Umbilical cord (tissue), 1 donor: ENCODE measurements at regions not wholly inside any gene's neighbourhood (a gene's known extent, or its start where the extent isn't known, plus 50 kb on each side); places are given as distances from the start of the nearest gene placed in this dataset.
A peak's percentile ranks its signal among the peaks of the same experiment; 100 is the strongest.

Experiments used
- DNase-seq: peaks from one replicate; pipeline ENCODE4 v3.0.0-alpha.2; 2015; ENCODE audit warnings: low spot score

DNA sequence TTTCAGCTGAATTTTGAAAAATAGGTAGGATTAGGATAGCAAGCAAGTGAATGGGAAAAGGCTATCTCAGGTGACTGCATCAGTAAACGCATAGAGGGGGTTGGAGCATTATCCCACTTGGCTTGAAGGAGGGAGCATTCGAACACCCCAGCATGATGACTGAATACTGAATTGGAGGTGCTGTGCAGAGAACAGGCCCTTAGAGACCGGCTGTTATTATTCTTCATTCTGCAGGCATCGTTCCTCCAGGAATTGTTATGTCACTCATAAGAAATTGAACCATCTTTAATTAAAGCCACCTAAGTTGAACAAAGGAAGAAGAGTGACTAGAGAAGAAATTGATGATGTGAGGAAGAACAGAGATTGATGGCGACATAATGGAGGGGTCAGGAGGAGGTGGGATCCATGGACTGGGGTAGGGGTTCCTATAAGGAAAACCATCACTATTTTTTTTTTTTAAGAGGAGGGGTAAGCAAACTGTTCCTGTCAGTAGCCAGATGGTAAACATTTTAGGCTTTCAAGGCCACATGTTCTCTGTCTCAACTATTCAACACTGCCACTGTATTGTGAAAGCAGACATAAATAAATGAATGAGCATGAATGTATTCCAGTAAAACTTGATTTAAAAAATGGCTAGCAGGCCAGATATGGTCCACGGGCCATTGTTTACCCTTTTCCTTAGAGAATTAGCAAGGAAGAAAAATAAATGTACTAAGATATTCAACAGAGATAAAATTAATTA is 264.7 kb upstream of the TAC1 start:
- DNase-seq = no peak

DNA sequence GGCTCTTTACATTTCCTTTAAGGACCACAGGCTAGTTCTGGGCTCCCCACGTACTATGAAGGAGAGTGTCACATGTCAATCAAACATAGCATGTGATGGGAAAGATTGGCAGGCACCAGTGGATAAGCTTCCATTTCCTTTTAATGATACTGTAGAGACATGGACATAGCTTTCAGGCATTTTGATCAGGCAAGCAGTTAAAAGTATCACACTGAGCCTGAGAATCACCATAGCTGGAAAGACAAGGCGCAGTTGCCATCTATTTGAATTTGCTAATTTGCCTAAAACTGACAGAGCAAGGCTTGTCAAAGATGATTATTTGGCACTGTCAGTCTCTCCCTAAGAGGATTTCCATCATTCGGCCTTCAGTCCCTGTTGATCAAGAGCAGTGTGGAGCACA is 263.4 kb upstream of the TAC1 start:
- no peak for DNase-seq

DNA sequence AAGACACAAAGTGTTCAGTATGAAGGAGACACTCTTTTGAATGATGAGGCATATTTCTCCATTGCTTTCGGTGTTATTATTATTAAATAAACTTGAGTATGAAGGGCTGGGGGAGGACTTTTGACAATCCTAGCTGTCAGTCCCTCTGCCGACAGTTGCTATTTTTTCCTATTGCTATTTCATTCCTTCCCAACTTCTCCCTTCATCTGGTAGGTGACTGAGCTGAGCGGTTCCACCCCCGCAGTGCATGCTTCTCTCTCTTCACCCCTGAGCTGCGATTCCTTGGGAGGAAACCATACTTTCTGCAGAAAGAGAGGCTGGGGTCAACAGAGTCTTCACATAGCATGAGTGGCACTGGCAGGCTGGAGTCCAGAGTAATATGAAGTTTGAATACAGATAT is 261.2 kb upstream of the TAC1 start:
- no peak for DNase-seq

DNA sequence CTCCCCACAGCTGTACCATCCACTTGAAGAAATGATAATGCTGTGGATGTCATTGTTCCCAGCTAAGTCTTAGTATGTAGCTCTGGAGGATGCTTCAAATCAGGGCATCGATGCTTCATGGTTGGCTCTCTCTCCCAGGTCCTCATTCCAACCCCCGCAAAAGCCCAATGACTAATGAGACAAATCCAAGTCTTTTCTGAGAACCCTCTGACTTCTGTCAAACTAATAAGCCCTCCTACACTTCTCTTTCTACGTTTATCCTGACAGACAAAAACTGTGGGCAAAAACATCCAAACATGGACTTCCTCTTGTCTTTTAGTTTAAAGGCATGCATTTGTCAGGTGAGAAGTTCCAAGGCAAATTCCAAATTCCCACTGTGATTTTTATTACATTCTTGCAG is 260.4 kb upstream of the TAC1 start:
- DNase-seq = no peak

DNA sequence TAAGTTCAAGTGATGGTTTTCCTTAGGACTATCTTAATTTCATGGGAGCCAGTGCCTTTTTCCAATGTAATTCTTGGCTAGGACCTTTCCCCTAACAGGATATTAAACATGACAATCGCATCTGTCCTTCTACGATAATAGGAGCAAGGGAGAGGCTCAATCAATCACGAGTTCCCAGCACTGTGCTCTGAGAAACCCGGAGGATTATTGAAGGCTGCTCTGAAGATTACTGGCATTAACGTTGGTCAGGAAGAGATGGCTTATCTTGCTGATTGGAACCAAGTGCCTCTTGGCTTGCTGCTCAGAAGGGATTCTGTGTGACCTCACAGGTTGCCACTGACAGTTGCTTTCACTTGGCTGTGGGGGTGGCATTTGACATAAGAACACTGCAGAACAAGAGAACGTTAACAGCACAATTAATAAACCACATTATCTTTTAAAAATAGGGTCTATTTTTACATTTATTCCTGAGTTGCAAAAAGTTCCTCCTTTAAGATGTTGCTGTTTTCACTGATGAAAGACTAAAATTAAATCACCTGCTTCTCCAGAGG is 252.1 kb upstream of the TAC1 start:
- DNase-seq = no peak

DNA sequence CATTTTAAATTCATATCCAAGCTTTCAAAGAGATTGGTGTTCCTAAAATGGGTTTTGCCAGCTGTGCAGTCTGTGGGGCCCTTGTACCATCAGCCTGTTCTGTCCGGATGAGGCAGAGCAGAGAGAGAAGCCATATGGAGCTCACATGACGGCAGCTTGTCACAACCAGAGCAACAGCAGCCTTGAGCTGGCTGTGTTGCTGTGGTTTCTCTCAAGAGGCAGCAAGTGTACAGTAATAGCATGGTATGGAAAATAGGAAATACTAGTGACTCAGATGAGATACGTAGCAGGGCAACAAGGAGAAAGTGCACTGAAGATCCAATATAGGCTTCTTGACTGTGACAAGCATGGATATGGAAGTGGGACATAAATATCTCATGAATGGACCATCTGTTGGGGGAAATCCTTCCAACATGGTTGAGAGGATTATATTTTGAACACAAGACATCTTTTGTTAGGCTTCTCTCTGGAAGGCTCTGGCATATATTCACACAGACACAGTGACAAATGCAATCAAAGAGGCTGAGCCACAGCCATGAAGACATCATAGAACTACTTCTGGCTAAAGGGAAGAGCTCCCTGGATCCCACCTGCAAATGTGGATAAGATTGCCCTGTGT is 251.0 kb upstream of the TAC1 start:
- no peak for DNase-seq

DNA sequence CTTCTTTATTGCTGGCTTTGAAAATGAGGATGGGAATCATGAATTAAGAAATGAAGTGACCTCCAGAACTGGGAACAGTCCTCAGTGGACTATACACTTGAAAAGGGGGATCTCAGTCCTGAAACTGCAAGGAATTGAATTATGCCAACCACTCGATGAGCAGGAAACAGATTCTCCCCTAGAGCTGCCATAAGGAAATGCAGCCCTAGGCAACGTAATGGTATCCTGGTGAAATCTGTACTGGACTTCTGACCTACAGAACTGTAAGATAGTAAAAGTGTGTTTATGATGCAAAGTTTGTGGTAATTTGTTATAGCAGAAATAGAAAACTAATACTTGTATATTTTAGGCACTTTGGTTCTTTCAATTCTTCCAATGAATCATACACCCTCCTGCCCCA is 236.4 kb upstream of the TAC1 start:
- no peak for DNase-seq

DNA sequence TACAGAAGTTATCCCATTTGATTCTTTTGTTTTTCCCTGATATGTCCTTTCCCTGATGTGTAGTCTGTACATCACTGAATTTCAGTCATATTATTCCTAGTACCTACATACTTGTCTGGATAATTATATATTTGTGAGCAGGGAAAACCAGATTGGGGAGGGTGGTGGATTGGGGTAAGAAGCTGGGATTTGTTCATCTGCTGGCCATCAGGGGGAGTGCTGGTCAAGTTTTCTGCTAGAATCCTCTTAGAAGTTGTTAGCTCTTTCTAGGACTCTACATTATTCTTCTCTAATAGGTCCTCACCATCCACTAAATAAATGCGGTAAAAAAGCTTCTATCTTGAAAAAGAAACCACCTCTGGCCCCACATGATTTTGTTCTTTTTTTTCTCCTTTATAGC is 232.7 kb upstream of the TAC1 start:
- peak; percentile 12 for DNase-seq

DNA sequence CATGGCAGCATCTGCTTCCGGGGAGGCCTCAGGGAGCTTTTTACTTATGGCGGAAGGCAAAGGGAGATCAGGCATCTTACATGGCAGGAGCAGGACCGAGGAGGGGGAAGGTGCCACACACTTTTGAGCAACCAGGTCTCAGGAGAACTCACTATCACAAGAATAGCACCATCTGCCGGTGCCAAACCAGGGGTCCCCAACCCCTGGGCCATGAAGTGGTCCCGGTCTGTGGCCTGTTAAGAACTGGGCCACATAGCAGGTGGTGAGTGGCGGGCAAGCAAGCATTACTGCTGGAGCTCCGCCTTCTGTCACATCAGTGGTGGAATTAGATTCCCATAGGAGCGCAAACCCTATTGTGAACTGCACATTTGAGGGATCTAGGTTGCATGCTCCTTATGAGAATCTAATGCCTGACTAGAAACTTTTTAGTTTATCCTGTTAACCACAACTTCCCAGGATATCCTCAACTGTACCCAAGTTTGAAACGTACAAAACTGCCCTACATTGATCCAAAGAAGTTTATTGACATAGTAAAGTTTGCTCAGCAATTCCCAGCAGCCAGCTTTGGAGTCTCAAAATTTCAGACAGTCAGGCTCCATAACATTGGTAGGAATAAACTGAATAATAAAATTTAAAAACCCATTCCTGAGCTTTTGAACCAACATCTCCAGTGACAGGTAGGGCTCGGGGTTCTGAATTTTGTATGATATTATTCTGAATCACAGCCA is 228.4 kb upstream of the TAC1 start:
- no peak for DNase-seq

DNA sequence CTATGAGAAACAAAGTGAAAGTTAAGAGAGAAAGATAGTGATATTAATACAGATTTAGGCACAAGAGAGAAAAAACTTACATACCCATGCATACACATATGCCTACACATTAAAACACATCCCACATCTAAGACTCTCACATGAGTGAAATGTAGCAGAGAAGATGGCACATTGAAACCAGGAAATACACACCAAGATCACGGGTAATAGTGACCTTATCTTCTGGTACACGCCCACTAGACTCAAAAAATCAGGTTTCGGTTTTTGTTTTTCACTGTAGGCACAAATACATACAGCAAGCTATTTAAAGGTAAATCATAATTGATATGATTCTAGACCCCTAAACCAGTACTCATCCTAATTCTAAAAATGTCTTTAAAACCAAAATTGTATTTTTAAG is 225.2 kb upstream of the TAC1 start:
- no peak for DNase-seq

DNA sequence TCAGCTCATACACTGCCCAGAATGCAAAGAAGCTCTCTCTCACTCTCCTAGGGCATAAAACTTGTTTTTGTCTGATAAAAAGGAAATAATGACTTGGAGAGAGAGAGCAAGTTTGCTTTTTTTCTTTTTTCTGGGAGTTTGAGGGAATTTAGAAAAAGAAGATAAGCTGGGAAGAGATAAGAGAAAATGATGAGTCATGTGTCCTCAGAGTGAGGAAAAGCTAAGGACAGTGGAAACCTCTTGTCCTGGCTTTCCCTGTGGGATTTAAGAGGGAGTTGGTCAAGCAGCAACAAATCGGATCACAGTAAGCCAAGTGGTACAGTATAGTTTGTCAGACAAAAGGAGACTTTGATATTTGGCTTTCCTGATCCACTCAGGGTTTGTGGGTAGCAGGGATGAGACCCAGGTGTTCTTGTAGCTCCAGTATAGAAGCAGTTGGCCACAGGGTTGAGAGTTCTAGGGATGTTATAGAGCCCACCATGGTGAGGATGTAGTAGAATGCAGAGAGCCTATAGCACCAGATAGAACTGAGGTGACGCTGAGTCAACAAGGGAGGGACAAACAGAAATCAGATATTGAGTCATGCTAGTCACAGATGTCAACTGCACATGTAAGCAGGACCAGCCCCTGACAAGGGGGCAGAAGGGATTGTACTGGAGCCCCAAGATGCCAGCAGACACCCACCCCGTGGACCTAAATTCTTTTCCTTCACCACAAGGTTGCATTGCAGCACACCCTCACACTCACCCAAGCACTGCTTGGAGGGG is 219.3 kb upstream of the TAC1 start:
- DNase-seq = peak; percentile 6

DNA sequence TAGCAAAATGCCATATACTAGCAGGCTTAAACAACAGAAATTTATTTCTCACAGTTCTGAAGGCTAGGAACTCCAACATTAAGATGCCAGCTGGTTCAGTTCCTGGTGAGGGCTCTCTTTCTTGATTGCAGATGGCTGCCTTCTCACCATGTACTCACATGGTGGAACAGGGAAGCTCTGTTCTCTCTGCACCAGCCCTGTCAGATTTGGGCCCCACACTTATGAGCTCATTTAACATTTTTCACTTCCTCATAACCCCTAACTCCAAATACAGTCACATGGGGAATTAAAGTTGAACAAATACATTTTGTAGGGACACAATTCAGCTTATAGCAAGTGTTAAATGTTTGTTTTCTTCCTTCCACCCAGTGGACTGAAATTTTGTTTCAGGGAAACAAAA is 218.6 kb upstream of the TAC1 start:
- DNase-seq = no peak

DNA sequence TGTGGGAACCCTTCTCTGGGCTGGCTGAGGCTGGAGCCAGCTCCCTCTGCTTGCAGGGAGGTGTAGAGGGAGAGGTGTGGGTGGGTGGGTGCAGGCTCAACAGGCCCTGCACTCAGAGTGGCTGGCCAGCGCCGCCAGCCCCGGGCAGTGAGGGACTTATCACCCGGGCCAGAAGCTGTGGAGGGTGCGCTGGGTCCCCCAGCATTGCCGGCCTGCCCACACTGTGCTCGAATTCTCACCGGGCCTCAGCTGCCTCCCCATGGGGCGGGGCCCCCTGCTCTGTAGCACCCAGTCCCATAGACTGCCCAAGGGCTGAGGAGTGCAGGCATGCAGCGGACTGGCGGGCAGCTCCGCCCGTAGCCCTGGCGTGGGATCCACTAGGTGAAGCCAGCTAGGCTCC is 190.7 kb upstream of the TAC1 start:
- DNase-seq = no peak

DNA sequence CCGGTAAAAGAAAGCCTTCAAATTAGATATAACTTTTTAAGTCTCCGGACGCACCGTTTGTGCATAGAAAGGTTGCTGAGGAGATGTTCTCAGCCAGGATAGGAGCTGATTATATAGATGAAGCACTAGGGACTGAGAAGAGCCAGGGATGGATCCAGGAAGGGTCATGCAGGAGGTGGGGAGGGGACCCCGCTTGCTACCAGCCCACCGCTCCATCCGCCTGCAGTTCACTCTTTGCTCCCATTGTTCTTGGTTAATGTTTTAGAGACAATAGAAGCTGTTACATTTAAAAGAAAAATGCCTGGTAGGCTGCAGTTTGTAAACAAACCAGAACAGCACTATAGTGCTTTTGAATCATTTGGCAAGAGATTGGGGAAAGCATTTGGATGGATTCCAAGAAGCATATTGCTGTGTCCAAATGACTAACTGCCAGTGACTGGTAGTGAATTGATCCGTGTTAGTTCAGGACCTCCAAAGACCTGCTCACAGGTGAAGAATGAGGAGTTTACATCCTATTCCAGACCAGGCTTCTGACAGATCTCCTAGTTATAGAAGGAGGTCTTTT is 175.9 kb upstream of the TAC1 start:
- DNase-seq = no peak

DNA sequence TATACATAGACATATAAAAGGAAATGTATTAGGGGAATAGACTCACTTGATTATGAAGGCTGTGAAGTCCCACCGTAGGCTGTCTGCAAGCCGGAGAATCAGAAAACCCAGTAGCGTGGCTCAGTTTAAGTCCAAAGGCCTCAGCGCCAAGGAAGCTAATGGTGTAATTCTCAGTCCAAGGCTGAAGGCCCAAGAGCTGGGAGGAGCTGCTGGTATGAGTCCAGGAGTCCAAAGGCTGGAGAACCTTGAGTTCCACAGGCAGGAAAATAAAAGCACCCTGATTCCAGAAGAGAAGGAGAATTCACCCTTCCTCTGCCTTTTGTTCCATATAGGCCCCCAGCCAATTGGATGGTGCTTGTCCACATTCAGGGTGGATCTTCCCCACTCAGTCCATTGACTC is 166.2 kb upstream of the TAC1 start:
- no peak for DNase-seq

DNA sequence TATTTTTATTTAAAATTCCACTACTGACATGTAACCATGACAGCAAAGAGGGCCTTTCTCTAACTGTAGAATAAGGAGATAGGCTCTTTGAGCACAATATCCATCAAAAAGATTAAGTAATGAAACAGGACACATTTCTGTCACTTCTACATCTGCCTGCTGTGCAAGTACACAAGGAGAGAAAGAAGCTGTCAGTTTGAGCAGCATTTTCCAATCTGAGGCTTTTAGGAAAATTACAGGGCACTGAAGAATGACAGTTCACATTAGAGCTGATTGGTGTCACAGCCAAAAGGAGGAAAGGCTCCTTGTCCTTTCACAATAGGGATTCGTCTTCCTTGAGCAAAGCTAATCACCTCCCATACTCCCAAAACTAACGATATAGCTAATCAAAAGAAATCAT is 158.8 kb upstream of the TAC1 start:
- DNase-seq = no peak

DNA sequence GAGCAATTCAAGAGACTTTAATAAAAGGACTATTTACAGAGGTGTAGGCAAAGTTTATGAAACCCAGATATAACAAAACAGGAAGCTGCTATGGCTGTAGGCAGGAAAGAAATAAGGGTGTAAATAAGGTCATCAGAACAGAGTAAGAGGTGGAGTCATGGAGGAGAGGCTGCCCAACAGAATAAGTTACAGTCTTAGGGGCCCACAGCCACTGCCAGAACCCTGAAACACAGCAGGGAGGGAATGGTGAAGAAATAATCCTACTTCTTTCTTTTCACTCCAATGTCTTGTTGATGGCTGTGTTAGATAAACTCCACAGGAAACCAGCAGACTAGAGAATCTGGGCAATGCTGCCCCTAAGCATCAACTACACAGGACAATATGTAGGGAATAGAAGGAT is 155.8 kb upstream of the TAC1 start:
- no peak for DNase-seq

DNA sequence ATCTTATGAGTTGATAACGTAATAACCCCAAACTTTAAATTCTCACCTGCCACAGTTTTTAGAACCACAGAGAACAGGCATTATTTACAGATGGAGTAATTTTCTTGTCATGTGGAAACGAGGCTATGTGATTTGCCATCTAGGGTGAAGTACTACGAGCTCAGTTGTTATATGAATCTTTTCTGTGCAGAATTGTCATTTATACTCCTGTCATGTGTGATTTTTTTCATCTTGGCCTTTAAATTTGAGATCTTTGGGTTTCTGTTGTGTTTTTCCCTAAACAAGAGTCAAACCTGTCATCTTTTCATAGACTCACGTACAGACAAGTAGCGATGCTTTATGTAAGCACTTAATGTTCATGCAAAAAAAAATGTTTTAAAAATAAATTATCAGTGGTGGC is 153.7 kb upstream of the TAC1 start:
- DNase-seq = no peak

DNA sequence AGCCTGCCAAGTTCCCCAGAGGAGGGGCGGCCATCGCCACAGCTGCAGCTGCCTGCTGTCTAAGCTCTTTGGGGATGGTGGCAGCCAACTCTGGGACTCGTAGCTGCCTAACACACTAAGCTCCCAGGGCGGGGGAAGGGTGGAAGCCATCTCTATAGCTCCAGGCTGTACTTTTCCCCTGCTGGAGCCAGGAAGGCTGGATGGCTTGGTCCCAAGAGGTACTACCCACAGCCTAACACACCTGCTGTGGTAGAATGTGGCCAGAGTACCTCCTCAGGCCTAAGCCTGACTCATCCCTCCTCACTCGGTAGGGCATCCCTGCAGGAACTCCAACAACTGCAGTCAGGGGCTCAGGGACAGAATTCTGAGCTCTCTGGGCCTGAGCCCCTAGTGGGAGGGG is 151.7 kb upstream of the TAC1 start:
- no peak for DNase-seq

DNA sequence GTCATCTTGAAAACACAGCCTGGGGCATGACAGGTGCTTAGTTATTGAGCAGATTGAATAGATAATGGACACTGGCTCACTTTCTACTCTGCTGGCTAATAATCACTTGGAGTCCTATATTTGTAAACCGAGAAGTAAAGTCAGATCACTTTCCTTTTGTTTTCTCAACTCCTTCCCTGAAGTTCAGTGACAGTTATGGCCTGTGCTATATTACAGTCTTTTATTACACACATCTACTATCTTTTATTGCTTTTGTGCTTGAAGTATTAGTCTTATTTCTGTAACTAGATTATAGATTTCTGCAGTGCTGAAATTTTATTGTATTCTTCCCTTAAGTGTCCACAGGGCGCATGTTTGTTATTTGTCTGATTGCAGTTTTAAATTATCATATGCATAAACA is 136.4 kb upstream of the TAC1 start:
- no peak for DNase-seq

DNA sequence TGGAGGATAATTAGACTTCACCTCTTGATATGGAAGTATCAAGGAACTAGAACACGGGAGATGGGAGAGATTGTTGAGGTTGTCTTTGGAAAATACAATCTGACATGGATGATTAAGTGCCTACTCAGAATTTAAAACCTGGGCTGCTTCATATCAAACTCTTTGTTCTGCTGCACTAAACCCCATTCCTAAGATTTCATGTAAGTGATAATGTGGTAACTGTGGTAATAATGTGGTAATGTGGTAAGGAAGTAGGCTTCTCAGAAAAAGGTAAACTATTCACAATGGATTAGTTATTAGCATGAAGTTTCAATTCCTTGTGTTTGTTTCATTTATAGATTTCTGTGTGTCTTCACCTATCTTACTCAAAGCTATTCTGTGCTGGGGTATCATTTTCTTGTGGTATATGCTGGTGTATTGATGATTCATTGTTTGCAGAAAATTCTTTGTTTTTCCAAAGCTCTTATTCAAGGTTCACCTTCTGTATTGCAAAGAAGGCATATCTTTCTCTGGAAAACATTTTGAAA is 129.9 kb upstream of the TAC1 start:
- no peak for DNase-seq

DNA sequence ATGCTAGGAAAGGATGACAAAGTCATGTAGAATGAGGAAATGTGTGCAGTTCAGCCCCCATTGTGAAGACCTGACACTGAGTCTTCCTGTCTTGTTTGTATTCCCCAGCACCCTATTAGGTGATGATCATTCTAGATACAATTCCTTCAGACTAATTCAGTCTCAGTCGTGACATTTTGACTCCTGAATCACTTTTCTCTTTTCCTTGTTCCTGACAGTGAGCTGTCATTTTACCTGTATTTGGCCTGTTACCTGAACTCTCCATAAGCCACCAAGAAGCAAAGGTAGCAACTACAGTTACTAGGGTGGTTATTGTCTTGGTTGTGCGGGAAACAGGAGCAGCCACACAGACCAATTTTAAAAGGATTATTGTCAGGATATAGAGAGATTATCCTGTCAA is 111.4 kb upstream of the TAC1 start:
- no peak for DNase-seq
